ENCODE measurements at regions not wholly inside any gene's neighbourhood (a gene's known extent, or its start where the extent isn't known, plus 50 kb on each side); places are given as distances from the start of the nearest gene placed in this dataset.
A peak's percentile ranks its signal among the peaks of the same experiment; 100 is the strongest.
"Not testable (repeated sequence)": the region's sequence is repeated elsewhere in the genome, so short reads cannot be mapped to it uniquely, and the experiment has no call there.

DNA sequence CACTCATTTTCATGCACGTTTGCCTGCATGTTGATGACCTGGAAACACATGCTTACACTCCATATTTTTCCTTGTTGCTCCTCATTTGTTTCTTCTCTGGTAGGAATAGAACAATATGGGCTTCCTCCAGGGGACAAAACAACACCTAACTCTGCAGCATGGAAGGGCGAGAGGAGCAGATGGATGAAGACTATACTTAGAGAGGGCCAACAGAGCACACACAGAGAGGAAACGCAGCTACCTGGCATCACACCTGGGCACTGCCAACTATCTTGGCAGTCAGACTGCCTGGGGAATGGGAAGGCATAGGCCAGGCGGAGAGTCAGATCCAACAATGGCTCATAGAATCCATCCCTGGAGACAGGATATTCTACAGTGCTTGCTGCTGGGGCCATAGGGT lies 290.9 kb downstream of the CD83 start:
- Mint-ChIP-seq H3K9me3 (peaks cover 3% of the 10 kb centered on the region in 2 donors), H3K4me1 (ENCODE audit: low read depth) (peaks cover under 1% of the 10 kb centered on the region), H3K27me3 (ENCODE audit: low read depth) (no peaks in the 10 kb centered on the region), H3K27ac (no peak overlapping the region), H3K36me3 (ENCODE audit: insufficient read depth in 2 of 2) (peaks cover 0 to 2% of the 10 kb centered on the region in 2 donors), H3K4me3 (no peak overlapping the region)
- no peak for ATAC-seq (replicated peaks in 1 of 2)
- DNase-seq = no peak

DNA sequence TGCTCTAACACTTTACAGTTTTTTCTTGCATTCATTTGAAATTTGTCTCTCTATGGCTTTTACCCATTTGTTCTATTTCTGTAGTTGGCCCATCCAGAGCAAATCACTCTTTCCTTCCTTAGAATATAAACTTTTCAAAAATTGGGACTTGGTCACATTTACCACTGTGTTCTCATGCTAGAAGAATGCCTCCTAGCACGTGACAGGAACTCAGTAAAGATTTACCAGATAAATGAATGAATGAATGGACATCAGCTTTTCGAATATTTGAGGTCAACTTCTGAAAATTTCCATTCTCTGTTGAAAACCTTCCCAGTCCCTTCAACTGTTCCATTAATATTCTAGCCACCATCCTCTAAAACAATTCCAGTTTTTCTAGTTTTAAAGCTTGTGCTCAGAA lies 294.5 kb downstream of the CD83 start:
- no peak overlapping the region for H3K27ac Mint-ChIP-seq
- peaks cover 0 to 7% of the 10 kb centered on the region in 2 donors for H3K36me3 Mint-ChIP-seq (ENCODE audit: insufficient read depth in 2 of 2)
- DNase-seq = no peak

DNA sequence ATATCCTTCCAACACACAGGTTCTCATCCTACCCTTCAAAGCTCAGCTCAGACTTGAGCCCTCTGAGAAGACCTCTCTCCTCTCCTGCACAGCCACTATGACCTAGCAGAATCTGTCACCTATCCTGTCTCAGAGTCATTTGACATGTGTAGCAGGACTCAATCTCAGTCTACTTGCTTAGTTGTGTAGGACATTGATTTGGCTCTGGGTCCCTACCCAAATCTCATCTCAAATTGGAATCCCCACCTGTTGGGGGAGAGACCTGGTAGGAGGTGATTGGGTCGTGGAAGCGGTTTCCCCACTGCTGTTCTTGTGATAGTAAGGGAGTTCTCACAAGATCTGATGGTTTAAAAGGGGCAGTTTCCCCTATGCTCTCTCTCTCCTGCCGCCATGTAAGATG lies 297.9 kb downstream of the CD83 start:
- no peak for ATAC-seq (replicated peaks in 1 of 2)
- H3K36me3 Mint-ChIP-seq (ENCODE audit: insufficient read depth in 2 of 2) = peaks cover 0 to 13% of the 10 kb centered on the region in 2 donors
- DNase-seq = no peak
- peaks cover 15% of the 10 kb centered on the region for H3K4me1 Mint-ChIP-seq (ENCODE audit: low read depth)
- peak overlapping the region; percentile 7 for H3K27ac Mint-ChIP-seq
- no peaks in the 10 kb centered on the region for H3K27me3 Mint-ChIP-seq (ENCODE audit: low read depth)
- no peak overlapping the region for H3K4me3 Mint-ChIP-seq
- peaks cover 2 to 5% of the 10 kb centered on the region in 2 donors for H3K9me3 Mint-ChIP-seq

More for the DNA sequence above, 294.5 kb downstream of the CD83 start:
- H3K4me1 Mint-ChIP-seq (ENCODE audit: low read depth) = no peaks in the 10 kb centered on the region
- H3K27me3 Mint-ChIP-seq (ENCODE audit: low read depth) = no peaks in the 10 kb centered on the region
- H3K4me3 Mint-ChIP-seq = no peak overlapping the region
- H3K9me3 Mint-ChIP-seq = peaks cover 2 to 3% of the 10 kb centered on the region in 2 donors
- no peak for ATAC-seq (replicated peaks in 1 of 2)

GRCh38 chr6:14417377-14417776 lies 299.8 kb downstream of the CD83 start:
- Mint-ChIP-seq H3K4me3 (no peak overlapping the region), H3K36me3 (ENCODE audit: insufficient read depth in 2 of 2) (peaks cover 5 to 13% of the 10 kb centered on the region in 2 donors), H3K27ac (no peak overlapping the region), H3K4me1 (ENCODE audit: low read depth) (peaks cover 15% of the 10 kb centered on the region), H3K9me3 (peaks cover 5% of the 10 kb centered on the region in 2 donors), H3K27me3 (ENCODE audit: low read depth) (no peaks in the 10 kb centered on the region)
- DNase-seq = no peak
- ATAC-seq (replicated peaks in 1 of 2) = no peak

DNA sequence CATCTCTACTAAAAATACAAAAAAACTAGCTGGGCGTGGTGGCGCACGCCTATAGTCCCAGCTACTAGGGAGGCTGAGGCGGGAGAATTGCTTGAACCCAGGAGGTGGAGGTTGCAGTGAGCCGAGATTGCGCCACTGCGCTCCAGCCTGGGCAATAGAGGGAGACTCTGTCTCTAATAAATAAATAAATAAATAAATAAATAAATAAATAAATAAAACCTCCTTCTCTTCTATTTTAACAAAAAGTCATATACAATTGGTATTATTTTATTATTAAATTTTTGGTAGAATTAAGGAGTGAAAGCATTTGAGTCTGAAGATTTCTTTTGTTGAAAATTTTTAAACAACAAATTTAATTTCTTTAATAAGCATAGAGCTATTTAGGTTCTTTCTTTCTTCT lies 301.7 kb downstream of the CD83 start:
- Mint-ChIP-seq H3K36me3 (ENCODE audit: insufficient read depth in 2 of 2) (peaks cover 11 to 13% of the 10 kb centered on the region in 2 donors), H3K4me1 (ENCODE audit: low read depth) (peaks cover 29% of the 10 kb centered on the region)
- not testable (repeated sequence) for H3K27me3 Mint-ChIP-seq (ENCODE audit: low read depth); DNase-seq; H3K4me3 Mint-ChIP-seq; H3K9me3 Mint-ChIP-seq; ATAC-seq (replicated peaks in 1 of 2); H3K27ac Mint-ChIP-seq

GRCh38 chr6:14422061-14422460 lies 304.5 kb downstream of the CD83 start:
- no peak for DNase-seq
- Mint-ChIP-seq H3K36me3 (ENCODE audit: insufficient read depth in 2 of 2) (peaks cover 8 to 11% of the 10 kb centered on the region in 2 donors), H3K27me3 (ENCODE audit: low read depth) (no peaks in the 10 kb centered on the region), H3K4me1 (ENCODE audit: low read depth) (peaks cover 58% of the 10 kb centered on the region), H3K4me3 (no peak overlapping the region), H3K27ac (no peak overlapping the region), H3K9me3 (peaks cover 2 to 5% of the 10 kb centered on the region in 2 donors)
- no peak for ATAC-seq (replicated peaks in 1 of 2)

DNA sequence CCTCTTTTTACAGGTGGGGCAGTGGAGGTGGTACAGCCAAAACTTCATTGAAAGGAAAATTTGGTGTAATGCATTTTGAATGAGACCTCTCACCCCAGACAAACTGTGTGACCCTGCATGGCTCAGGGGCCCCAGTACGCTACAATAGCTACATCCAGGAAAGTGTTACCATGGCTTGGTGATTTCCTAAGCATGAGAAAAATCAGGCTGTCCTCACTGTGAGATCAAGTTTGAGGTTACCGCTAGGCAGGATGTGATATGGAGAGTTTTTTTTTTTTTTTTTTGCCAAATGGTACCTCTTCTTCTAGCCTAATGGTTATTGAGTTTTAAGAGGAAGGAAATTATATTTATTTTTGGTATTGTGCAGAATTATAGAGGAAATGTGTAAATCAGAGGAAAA lies 305.3 kb downstream of the CD83 start:
- no peak for DNase-seq
- no peaks in the 10 kb centered on the region for H3K27me3 Mint-ChIP-seq (ENCODE audit: low read depth)
- peak overlapping the region; percentile 86 for H3K27ac Mint-ChIP-seq
- peaks cover 2 to 5% of the 10 kb centered on the region in 2 donors for H3K9me3 Mint-ChIP-seq
- peak overlapping the region; percentile 3 to 58 for H3K4me3 Mint-ChIP-seq
- H3K36me3 Mint-ChIP-seq (ENCODE audit: insufficient read depth in 2 of 2) = peaks cover 8 to 11% of the 10 kb centered on the region in 2 donors
- ATAC-seq (replicated peaks in 1 of 2) = no peak
- H3K4me1 Mint-ChIP-seq (ENCODE audit: low read depth) = peaks cover 53% of the 10 kb centered on the region

GRCh38 chr6:14423330-14423729 lies 305.8 kb downstream of the CD83 start:
- Mint-ChIP-seq H3K27ac (peak overlapping the region; percentile 86), H3K4me3 (peak overlapping the region; percentile 14 to 58), H3K36me3 (ENCODE audit: insufficient read depth in 2 of 2) (peaks cover 8 to 11% of the 10 kb centered on the region in 2 donors), H3K9me3 (peaks cover 2 to 5% of the 10 kb centered on the region in 2 donors), H3K27me3 (ENCODE audit: low read depth) (no peaks in the 10 kb centered on the region), H3K4me1 (ENCODE audit: low read depth) (peaks cover 52% of the 10 kb centered on the region)
- no peak for DNase-seq
- ATAC-seq (replicated peaks in 1 of 2) = no peak

DNA sequence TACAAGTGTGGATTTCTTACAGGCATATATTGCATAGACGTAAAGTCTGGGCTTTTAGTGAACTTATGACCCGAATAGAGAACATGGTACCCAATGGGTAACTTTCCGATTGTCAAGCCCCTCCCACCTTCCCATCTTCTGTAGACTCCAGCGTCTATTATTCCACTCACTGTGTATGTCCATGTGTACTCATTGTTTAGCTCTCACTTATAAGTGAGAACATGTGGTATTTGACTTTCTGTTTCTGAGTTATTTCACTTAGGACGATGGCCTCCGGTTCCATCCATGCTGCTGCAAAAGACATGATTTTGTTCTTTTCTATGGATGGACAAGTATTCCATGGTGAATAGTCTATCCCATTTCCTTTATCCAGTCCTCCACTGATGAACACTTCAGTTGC lies 306.4 kb downstream of the CD83 start:
- H3K4me1 Mint-ChIP-seq (ENCODE audit: low read depth) = peaks cover 50% of the 10 kb centered on the region
- peak in 1 of 2 donors; percentile 8 for DNase-seq

DNA sequence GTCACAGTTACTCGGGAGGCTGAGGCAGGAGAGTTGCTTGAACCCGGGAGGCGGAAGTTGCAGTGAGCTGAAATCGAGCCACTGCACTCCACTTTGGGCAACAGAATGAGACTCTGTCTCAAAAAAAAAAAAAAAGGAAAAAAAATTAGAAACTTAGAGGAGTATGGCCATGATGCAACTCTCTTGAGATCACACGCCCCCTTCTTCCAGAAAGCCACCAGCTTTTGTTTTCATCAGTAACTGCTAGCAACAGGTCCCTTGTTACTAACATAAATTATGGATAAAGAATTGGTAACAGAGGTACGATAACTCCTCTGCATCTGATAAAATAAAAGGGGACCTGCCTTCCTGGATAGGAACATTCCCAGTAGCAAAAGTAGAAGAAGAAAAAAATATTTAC lies 308.2 kb downstream of the CD83 start:
- DNase-seq (no peak), ATAC-seq (replicated peaks in 1 of 2) (no peak)
- H3K27me3 Mint-ChIP-seq (ENCODE audit: low read depth) = no peaks in the 10 kb centered on the region
- H3K4me3 Mint-ChIP-seq = no peak overlapping the region
- H3K36me3 Mint-ChIP-seq (ENCODE audit: insufficient read depth in 2 of 2) = peaks cover 2 to 9% of the 10 kb centered on the region in 2 donors
- peaks cover 0 to 3% of the 10 kb centered on the region in 2 donors for H3K9me3 Mint-ChIP-seq
- peak overlapping the region; percentile 60 for H3K27ac Mint-ChIP-seq
- H3K4me1 Mint-ChIP-seq (ENCODE audit: low read depth) = peaks cover 49% of the 10 kb centered on the region

More for the DNA sequence above, 306.4 kb downstream of the CD83 start:
- Mint-ChIP-seq H3K27me3 (ENCODE audit: low read depth) (no peaks in the 10 kb centered on the region), H3K9me3 (peaks cover 2 to 5% of the 10 kb centered on the region in 2 donors), H3K27ac (peak overlapping the region; percentile 98), H3K4me3 (peak overlapping the region; percentile 60 to 91), H3K36me3 (ENCODE audit: insufficient read depth in 2 of 2) (peaks cover 8 to 11% of the 10 kb centered on the region in 2 donors)
- ATAC-seq (replicated peaks in 1 of 2) = peak; percentile 61 to 65

GRCh38 chr6:14426281-14426680 lies 308.7 kb downstream of the CD83 start:
- ATAC-seq (replicated peaks in 1 of 2) = no peak
- Mint-ChIP-seq H3K4me3 (no peak overlapping the region), H3K27me3 (ENCODE audit: low read depth) (no peaks in the 10 kb centered on the region), H3K36me3 (ENCODE audit: insufficient read depth in 2 of 2) (peaks cover 2 to 6% of the 10 kb centered on the region in 2 donors), H3K4me1 (ENCODE audit: low read depth) (peaks cover 49% of the 10 kb centered on the region), H3K27ac (peak overlapping the region; percentile 60), H3K9me3 (peaks cover 0 to 3% of the 10 kb centered on the region in 2 donors)
- no peak for DNase-seq

- Mint-ChIP-seq H3K36me3 (ENCODE audit: insufficient read depth in 2 of 2) (peaks cover 0 to 3% of the 10 kb centered on the region in 2 donors), H3K27ac (no peak overlapping the region), H3K27me3 (ENCODE audit: low read depth) (no peaks in the 10 kb centered on the region), H3K4me1 (ENCODE audit: low read depth) (peaks cover 43% of the 10 kb centered on the region), H3K9me3 (peaks cover 0 to 3% of the 10 kb centered on the region in 2 donors), H3K4me3 (no peak overlapping the region)
- DNase-seq = no peak
- ATAC-seq (replicated peaks in 1 of 2) = no peak
Measured at GRCh38 chr6:14428269-14428668, 310.7 kb downstream of the CD83 start.

GRCh38 chr6:14429396-14429795 lies 311.8 kb downstream of the CD83 start:
- H3K4me1 Mint-ChIP-seq (ENCODE audit: low read depth) = peaks cover 33% of the 10 kb centered on the region
- no peaks in the 10 kb centered on the region for H3K27me3 Mint-ChIP-seq (ENCODE audit: low read depth)
- H3K36me3 Mint-ChIP-seq (ENCODE audit: insufficient read depth in 2 of 2) = peaks cover 0 to 1% of the 10 kb centered on the region in 2 donors
- no peaks in the 10 kb centered on the region for H3K9me3 Mint-ChIP-seq
- no peak overlapping the region for H3K27ac Mint-ChIP-seq
- ATAC-seq (replicated peaks in 1 of 2) = no peak
- no peak for DNase-seq
- no peak overlapping the region for H3K4me3 Mint-ChIP-seq

DNA sequence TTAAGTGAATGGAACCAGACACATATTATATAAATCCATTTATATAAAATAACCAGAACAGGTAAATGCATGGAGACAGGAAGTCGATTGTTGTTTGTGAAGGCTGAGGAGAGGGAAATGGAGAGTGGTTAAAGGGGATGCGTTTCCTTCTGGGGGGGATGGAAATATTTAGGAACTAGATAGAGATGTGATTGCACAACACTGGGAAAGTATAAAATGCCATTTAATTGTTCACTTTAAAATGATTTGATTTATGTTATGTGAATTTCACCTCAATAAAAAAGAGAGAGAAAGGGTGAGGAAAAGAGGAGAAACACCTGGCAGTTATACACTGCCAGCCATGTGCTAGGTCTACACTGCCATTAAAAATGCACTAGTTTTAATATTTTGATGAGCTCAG lies 312.6 kb downstream of the CD83 start:
- DNase-seq (no peak), ATAC-seq (replicated peaks in 1 of 2) (no peak)
- Mint-ChIP-seq H3K4me3 (no peak overlapping the region), H3K27me3 (ENCODE audit: low read depth) (no peaks in the 10 kb centered on the region), H3K4me1 (ENCODE audit: low read depth) (peaks cover 25% of the 10 kb centered on the region), H3K36me3 (ENCODE audit: insufficient read depth in 2 of 2) (peaks cover 0 to 1% of the 10 kb centered on the region in 2 donors), H3K27ac (no peak overlapping the region), H3K9me3 (no peaks in the 10 kb centered on the region)

All from activated T-cell treated with anti-CD3 and anti-CD28 coated beads, Interleukin-2, amount 50 U/mL, for 72 hours (primary cell).